DMS153 treated with DMSO at 0.1 percent for 48 hours (cell line): ENCODE measurements at regions not wholly inside any gene's neighbourhood (a gene's known extent, or its start where the extent isn't known, plus 50 kb on each side); places are given as distances from the start of the nearest gene placed in this dataset.

Experiments used
- DNase-seq: peaks from one replicate; lab custom pipeline; 2025; ENCODE audit not compliant: unreplicated experiment; lab: John Stamatoyannopoulos, UW

DNA sequence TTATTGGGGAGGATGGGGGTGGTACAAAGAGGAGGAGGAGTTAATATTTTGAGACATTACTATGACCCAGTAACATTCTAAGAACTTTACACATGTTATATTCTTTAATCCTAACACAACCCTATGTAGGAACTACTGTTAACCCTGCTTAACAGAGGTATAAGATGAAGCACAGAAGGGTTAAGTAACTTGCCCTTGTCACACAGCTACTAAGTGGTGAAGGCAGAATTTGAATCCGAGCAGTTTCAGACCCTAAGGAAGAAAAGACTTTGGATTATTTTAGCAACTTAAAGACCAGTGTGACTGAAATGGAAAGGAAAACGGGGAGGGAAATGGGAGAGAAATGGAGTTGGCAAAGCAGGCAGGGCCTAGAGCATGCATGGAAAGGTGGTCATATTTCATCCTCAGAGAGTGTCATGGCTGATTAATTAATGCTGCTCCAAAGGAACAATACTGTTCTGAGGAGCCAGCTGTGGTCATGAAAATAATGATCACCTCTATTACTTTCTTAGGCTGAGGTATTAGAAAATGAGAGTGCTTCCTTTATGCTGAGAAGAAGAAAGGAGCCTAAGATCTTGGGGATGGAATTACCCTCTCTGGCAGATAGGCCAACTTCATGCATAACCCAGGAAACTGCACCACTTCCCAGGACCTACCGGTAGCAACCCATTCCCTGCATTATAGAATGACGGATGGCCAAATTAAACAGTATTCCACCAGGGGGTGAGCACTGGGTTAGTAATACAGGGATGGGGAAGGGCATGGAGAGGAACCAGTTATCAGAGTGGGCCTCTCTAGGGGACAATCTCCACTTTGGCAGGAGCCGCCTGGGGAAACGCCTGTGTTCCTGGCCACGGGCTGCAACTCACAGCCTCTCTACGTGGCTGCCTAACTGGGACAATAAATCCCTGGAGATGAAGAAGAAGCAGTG is 50.1 kb upstream of the TNFAIP3 start:
- DNase-seq: no peak
